DND-41 (cell line): ENCODE measurements at regions not wholly inside any gene's neighbourhood (a gene's known extent, or its start where the extent isn't known, plus 50 kb on each side); places are given as distances from the start of the nearest gene placed in this dataset.
"Not testable (repeated sequence)": the region's sequence is repeated elsewhere in the genome, so short reads cannot be mapped to it uniquely, and the experiment has no call there.

Experiments used
- ATAC-seq: fragments of 200-7000 bp; cut with Tn5 transposase; 3 replicates; pipeline ENCODE4 v1.9.1; 2021; ENCODE audit warnings: low read depth; ENCODE audit not compliant: insufficient read depth
- DNase-seq: peaks from one replicate; pipeline ENCODE4 v3.0.0-alpha.2; 2020
- H2AFZ ChIP-seq: 2 replicates; pipeline ENCODE4 v1.6.0; 2012; ENCODE audit warnings: low read depth, low read length
- H3K27ac ChIP-seq: 2 replicates; pipeline ENCODE4 v1.5.1; 2012; ENCODE audit warnings: low read length, inconsistent platforms
- H3K27me3 ChIP-seq: fragments of 200-600 bp; sonication (generic); 2 replicates; pipeline ENCODE4 v1.6.0; 2012; ENCODE audit warnings: low read length, mild to moderate bottlenecking, inconsistent platforms; ENCODE audit not compliant: insufficient read depth, poor library complexity
- H3K36me3 ChIP-seq: 2 replicates; pipeline ENCODE4 v1.5.1; 2012; ENCODE audit warnings: low read length, inconsistent platforms; ENCODE audit not compliant: insufficient read depth
- H3K4me1 ChIP-seq: 2 replicates; pipeline ENCODE4 v1.5.1; 2012; ENCODE audit warnings: mild to moderate bottlenecking, low read length; ENCODE audit not compliant: insufficient read depth
- H3K4me2 ChIP-seq: 2 replicates; pipeline ENCODE4 v1.6.0; 2012; ENCODE audit warnings: mild to moderate bottlenecking, moderate library complexity, low read length, inconsistent platforms; ENCODE audit not compliant: insufficient read depth
- H3K4me3 ChIP-seq, 2 experiments: fragments of 200-600 bp in 1 of 2; shearing (Covaris generic) in 1 of 2; 2 replicates each; pipeline ENCODE4 v1.5.1; 2012 to 2016; ENCODE audit warnings: inconsistent platforms in 2 of 2, low read length in 2 of 2, mild to moderate bottlenecking in 2 of 2, low read depth in 1 of 2, moderate library complexity in 1 of 2
- H3K79me2 ChIP-seq: 2 replicates; pipeline ENCODE4 v1.6.0; 2012; ENCODE audit warnings: low read length, inconsistent platforms; ENCODE audit not compliant: insufficient read depth
- H3K9ac ChIP-seq: 2 replicates; pipeline ENCODE4 v1.6.0; 2012; ENCODE audit warnings: low read depth, mild to moderate bottlenecking, inconsistent platforms, low read length, moderate library complexity
- H3K9me3 ChIP-seq: 2 replicates; pipeline ENCODE4 v1.5.1; 2012; ENCODE audit warnings: low read length, moderate library complexity, mild to moderate bottlenecking, inconsistent platforms; ENCODE audit not compliant: insufficient read depth, severe bottlenecking
- H4K20me1 ChIP-seq: 2 replicates; pipeline ENCODE4 v1.6.0; 2012; ENCODE audit warnings: low read length; ENCODE audit not compliant: insufficient read depth
- EZH2 ChIP-seq: IDR thresholded peaks from 3 replicates; pipeline ENCODE4 v1.6.1; 2012; ENCODE audit warnings: borderline replicate concordance, low read depth, mild to moderate bottlenecking, moderate library complexity, low read length, inconsistent platforms; ENCODE audit not compliant: severe bottlenecking
- TF ChIP-seq, protein P1 (sequence below): IDR thresholded peaks from 2 replicates; pipeline ENCODE4 v1.5.1; 2012; ENCODE audit warnings: borderline replicate concordance, low read length, moderate library complexity, mild to moderate bottlenecking; ENCODE audit not compliant: poor library complexity, severe bottlenecking; ENCODE audit errors: extremely low read depth

DNA sequence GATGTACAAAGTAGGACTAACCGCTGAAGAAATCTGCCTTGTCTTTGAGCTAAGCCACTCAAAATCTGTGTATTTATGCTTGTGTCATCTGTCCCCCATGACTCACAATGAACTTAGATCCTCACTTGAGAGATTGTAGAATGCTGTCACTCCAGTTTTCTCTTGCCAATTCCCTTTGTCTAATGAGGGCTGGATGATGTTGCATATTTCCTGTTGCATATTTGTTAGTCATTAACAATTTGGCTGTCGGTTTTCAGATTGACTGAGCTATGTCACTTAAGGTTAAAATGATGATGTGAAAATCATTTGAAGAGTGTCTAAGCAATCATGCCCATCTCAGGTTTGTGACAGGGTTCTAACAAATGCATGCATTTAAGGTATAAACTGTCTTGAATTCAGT is 481.7 kb downstream of the CDH10 start:
- no peak for ATAC-seq
- Histone ChIP-seq H3K36me3 (no peaks in the 10 kb centered on the region), H3K4me3 (no peak overlapping the region), H2AFZ (no peak overlapping the region), H3K4me1 (no peaks in the 10 kb centered on the region), H3K27me3 (no peaks in the 10 kb centered on the region), H4K20me1 (no peaks in the 10 kb centered on the region), H3K9me3 (no peaks in the 10 kb centered on the region), H3K9ac (no peak overlapping the region), H3K27ac (no peak overlapping the region), H3K79me2 (no peaks in the 10 kb centered on the region), H3K4me2 (no peak overlapping the region)
- TF ChIP-seq EZH2: no peak
- TF ChIP-seq, protein P1, sequence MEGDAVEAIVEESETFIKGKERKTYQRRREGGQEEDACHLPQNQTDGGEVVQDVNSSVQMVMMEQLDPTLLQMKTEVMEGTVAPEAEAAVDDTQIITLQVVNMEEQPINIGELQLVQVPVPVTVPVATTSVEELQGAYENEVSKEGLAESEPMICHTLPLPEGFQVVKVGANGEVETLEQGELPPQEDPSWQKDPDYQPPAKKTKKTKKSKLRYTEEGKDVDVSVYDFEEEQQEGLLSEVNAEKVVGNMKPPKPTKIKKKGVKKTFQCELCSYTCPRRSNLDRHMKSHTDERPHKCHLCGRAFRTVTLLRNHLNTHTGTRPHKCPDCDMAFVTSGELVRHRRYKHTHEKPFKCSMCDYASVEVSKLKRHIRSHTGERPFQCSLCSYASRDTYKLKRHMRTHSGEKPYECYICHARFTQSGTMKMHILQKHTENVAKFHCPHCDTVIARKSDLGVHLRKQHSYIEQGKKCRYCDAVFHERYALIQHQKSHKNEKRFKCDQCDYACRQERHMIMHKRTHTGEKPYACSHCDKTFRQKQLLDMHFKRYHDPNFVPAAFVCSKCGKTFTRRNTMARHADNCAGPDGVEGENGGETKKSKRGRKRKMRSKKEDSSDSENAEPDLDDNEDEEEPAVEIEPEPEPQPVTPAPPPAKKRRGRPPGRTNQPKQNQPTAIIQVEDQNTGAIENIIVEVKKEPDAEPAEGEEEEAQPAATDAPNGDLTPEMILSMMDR: no peak
- DNase-seq: no peak

DNA sequence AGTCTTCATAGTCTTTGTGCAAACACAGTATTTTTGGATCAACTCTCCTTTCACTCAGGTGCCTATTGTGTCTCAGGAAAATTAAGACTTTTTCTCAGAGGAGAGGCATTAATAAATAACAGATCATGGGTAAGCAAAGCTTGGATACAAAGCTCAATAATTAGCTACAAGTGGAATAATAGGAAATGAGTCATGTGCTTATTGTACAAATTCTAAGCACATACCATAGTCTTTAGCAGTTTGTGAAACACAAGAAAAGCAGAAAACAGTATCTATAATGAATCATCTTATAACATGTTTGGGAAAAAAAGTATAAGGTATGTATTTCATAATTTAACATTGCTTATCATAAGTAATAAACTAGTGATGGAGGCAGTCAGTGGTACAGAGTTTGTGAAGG is 477.0 kb downstream of the CDH10 start:
- Histone ChIP-seq H3K36me3 (no peaks in the 10 kb centered on the region), H3K4me3 (no peak overlapping the region), H3K4me2 (no peak overlapping the region), H3K27ac (no peak overlapping the region), H3K79me2 (no peaks in the 10 kb centered on the region), H2AFZ (no peak overlapping the region), H3K9me3 (no peaks in the 10 kb centered on the region), H3K4me1 (no peaks in the 10 kb centered on the region), H4K20me1 (no peaks in the 10 kb centered on the region), H3K9ac (no peak overlapping the region), H3K27me3 (no peaks in the 10 kb centered on the region)
- ATAC-seq (no peak), DNase-seq (no peak)
- TF ChIP-seq EZH2: no peak
- TF ChIP-seq, protein P1: no peak

DNA sequence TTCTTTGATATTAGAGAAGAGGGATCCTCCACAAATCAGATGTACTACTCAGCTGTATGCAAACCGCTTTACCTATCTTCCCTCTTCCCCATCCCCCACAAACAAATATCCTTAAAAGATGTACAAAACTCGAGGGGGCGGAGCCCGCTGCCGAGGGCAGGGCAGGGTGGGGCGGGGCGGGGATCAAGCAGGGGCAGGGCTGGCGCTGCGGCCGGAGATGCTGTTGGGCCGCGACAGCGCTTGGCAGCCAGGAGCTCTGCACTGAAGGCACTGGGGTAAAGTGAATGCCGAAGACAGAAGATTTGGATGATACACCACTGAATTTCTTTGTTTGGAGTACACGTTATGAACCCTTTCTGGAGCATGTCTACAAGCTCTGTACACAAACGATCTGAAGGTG is 474.8 kb downstream of the CDH10 start:
- ATAC-seq: no peak
- TF ChIP-seq, protein P1: no peak
- no peak for TF ChIP-seq EZH2
- Histone ChIP-seq H3K27me3 (no peaks in the 10 kb centered on the region), H3K79me2 (no peaks in the 10 kb centered on the region), H3K4me1 (no peaks in the 10 kb centered on the region), H3K9ac (no peak overlapping the region), H4K20me1 (no peaks in the 10 kb centered on the region), H3K4me2 (no peak overlapping the region), H3K9me3 (no peaks in the 10 kb centered on the region), H3K4me3 (no peak overlapping the region), H3K27ac (no peak overlapping the region), H3K36me3 (no peaks in the 10 kb centered on the region), H2AFZ (no peak overlapping the region)
- DNase-seq: no peak

DNA sequence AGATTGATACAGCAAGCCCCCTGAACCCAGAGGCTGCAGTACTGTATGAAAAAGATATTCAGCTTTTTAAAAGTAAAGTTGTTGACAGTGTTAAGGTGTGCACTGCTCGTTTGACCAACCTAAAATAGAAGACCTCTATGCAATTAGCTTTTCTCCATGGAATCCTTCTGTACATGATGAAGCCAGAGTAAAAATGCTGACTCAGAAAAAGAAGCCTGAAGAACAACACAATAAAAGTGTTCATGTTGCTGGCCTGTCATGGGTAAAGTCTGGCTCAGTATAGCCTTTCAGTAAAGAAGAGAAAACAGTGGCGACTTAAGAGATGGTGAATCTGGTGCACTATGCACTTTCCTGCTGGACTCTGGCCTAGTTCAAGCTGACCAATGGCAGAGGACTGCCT is 473.8 kb downstream of the CDH10 start:
- DNase-seq, ATAC-seq, H3K4me3 ChIP-seq, H3K9ac ChIP-seq, H3K9me3 ChIP-seq, H3K36me3 ChIP-seq, H3K27ac ChIP-seq, H3K4me2 ChIP-seq, H2AFZ ChIP-seq, H3K27me3 ChIP-seq, H3K79me2 ChIP-seq, H4K20me1 ChIP-seq, H3K4me1 ChIP-seq: not testable (repeated sequence)
